ENCODE measurements at regions not wholly inside any gene's neighbourhood (a gene's known extent, or its start where the extent isn't known, plus 50 kb on each side); places are given as distances from the start of the nearest gene placed in this dataset.

- Mint-ChIP-seq H3K4me3 (no peak overlapping the region), H3K36me3 (ENCODE audit: low read depth) (no peaks in the 10 kb centered on the region), H3K9me3 (peaks cover 4% of the 10 kb centered on the region), H3K27ac (no peak overlapping the region), H3K4me1 (no peaks in the 10 kb centered on the region), H3K27me3 (no peaks in the 10 kb centered on the region)
- intact Hi-C loops (cut with micrococcal nuclease), result no loop called here
- no peak for DNase-seq
Observed at GRCh38 chr2:51409920-51410319, 378.0 kb upstream of the NRXN1 start.

GRCh38 chr2:51404226-51404625, 372.3 kb upstream of the NRXN1 start:
- Mint-ChIP-seq H3K9me3 (no peaks in the 10 kb centered on the region), H3K36me3 (ENCODE audit: low read depth) (no peaks in the 10 kb centered on the region), H3K4me3 (no peak overlapping the region), H3K27me3 (no peaks in the 10 kb centered on the region), H3K4me1 (no peaks in the 10 kb centered on the region), H3K27ac (no peak overlapping the region)
- intact Hi-C loops (cut with micrococcal nuclease), result no loop called here
- no peak for DNase-seq

GRCh38 chr2:51401546-51401945, 369.6 kb upstream of the NRXN1 start:
- H3K4me1 Mint-ChIP-seq, result no peaks in the 10 kb centered on the region
- H3K4me3 Mint-ChIP-seq, result no peak overlapping the region

GRCh38 chr2:51387235-51387634, 355.3 kb upstream of the NRXN1 start:
- intact Hi-C loops (cut with micrococcal nuclease), result no loop called here
- H3K4me1 Mint-ChIP-seq, result no peaks in the 10 kb centered on the region
- H3K27ac Mint-ChIP-seq, result no peak overlapping the region
- peaks cover 8% of the 10 kb centered on the region for H3K9me3 Mint-ChIP-seq
- H3K36me3 Mint-ChIP-seq (ENCODE audit: low read depth), result no peaks in the 10 kb centered on the region
- no peaks in the 10 kb centered on the region for H3K27me3 Mint-ChIP-seq
- DNase-seq, result no peak
- no peak overlapping the region for H3K4me3 Mint-ChIP-seq

More at GRCh38 chr2:51401546-51401945, 369.6 kb upstream of the NRXN1 start:
- no peak overlapping the region for H3K27ac Mint-ChIP-seq
- no peak for DNase-seq
- H3K36me3 Mint-ChIP-seq (ENCODE audit: low read depth), result no peaks in the 10 kb centered on the region
- H3K9me3 Mint-ChIP-seq, result no peaks in the 10 kb centered on the region
- intact Hi-C loops (cut with micrococcal nuclease), result no loop called here
- H3K27me3 Mint-ChIP-seq, result no peaks in the 10 kb centered on the region

- Mint-ChIP-seq H3K27me3 (no peaks in the 10 kb centered on the region), H3K4me3 (no peak overlapping the region), H3K27ac (no peak overlapping the region), H3K36me3 (ENCODE audit: low read depth) (no peaks in the 10 kb centered on the region), H3K9me3 (no peaks in the 10 kb centered on the region), H3K4me1 (no peaks in the 10 kb centered on the region)
- no peak for DNase-seq
- intact Hi-C loops (cut with micrococcal nuclease), result no loop called here
Observed at GRCh38 chr2:51379997-51380396, 348.1 kb upstream of the NRXN1 start.

GRCh38 chr2:51368250-51368649, 336.3 kb upstream of the NRXN1 start:
- Mint-ChIP-seq H3K4me3 (no peak overlapping the region), H3K4me1 (no peaks in the 10 kb centered on the region), H3K27ac (no peak overlapping the region), H3K9me3 (peaks cover under 1% of the 10 kb centered on the region), H3K27me3 (no peaks in the 10 kb centered on the region), H3K36me3 (ENCODE audit: low read depth) (no peaks in the 10 kb centered on the region)
- intact Hi-C loops (cut with micrococcal nuclease), result no loop called here
- no peak for DNase-seq

- no peak for DNase-seq
- Mint-ChIP-seq H3K27ac (no peak overlapping the region), H3K4me3 (no peak overlapping the region), H3K36me3 (ENCODE audit: low read depth) (no peaks in the 10 kb centered on the region), H3K27me3 (no peaks in the 10 kb centered on the region), H3K9me3 (no peaks in the 10 kb centered on the region), H3K4me1 (no peaks in the 10 kb centered on the region)
- intact Hi-C loops (cut with micrococcal nuclease), result no loop called here
Observed at GRCh38 chr2:51350100-51350499, 318.2 kb upstream of the NRXN1 start.

- Mint-ChIP-seq H3K9me3 (no peaks in the 10 kb centered on the region), H3K36me3 (ENCODE audit: low read depth) (no peaks in the 10 kb centered on the region), H3K27me3 (no peaks in the 10 kb centered on the region), H3K4me3 (no peak overlapping the region), H3K4me1 (no peaks in the 10 kb centered on the region), H3K27ac (no peak overlapping the region)
- intact Hi-C loops (cut with micrococcal nuclease), result no loop called here
- DNase-seq, result no peak
Observed at GRCh38 chr2:51344886-51345285, 313.0 kb upstream of the NRXN1 start.

GRCh38 chr2:51335087-51336058, 303.4 kb upstream of the NRXN1 start:
- no peak for DNase-seq
- intact Hi-C loops (cut with micrococcal nuclease), result no loop called here
- H3K4me3 Mint-ChIP-seq, result no peak overlapping the region
- no peaks in the 10 kb centered on the region for H3K9me3 Mint-ChIP-seq
- H3K4me1 Mint-ChIP-seq, result no peaks in the 10 kb centered on the region
- H3K36me3 Mint-ChIP-seq (ENCODE audit: low read depth), result no peaks in the 10 kb centered on the region
- H3K27ac Mint-ChIP-seq, result no peak overlapping the region
- H3K27me3 Mint-ChIP-seq, result no peaks in the 10 kb centered on the region

GRCh38 chr2:51329512-51329911, 297.6 kb upstream of the NRXN1 start:
- no peak overlapping the region for H3K27ac Mint-ChIP-seq
- peaks cover 3% of the 10 kb centered on the region for H3K9me3 Mint-ChIP-seq
- no peaks in the 10 kb centered on the region for H3K4me1 Mint-ChIP-seq
- no peak overlapping the region for H3K4me3 Mint-ChIP-seq
- no peaks in the 10 kb centered on the region for H3K36me3 Mint-ChIP-seq (ENCODE audit: low read depth)
- intact Hi-C loops (cut with micrococcal nuclease), result no loop called here
- H3K27me3 Mint-ChIP-seq, result no peaks in the 10 kb centered on the region
- no peak for DNase-seq

GRCh38 chr2:51324051-51324450, 292.1 kb upstream of the NRXN1 start:
- H3K36me3 Mint-ChIP-seq (ENCODE audit: low read depth), result no peaks in the 10 kb centered on the region
- no peak overlapping the region for H3K4me3 Mint-ChIP-seq
- intact Hi-C loops (cut with micrococcal nuclease), result no loop called here
- no peak overlapping the region for H3K27ac Mint-ChIP-seq
- H3K27me3 Mint-ChIP-seq, result no peaks in the 10 kb centered on the region
- peaks cover 7% of the 10 kb centered on the region for H3K9me3 Mint-ChIP-seq
- DNase-seq, result no peak
- no peaks in the 10 kb centered on the region for H3K4me1 Mint-ChIP-seq

- Mint-ChIP-seq H3K36me3 (ENCODE audit: low read depth) (no peaks in the 10 kb centered on the region), H3K9me3 (peaks cover 14% of the 10 kb centered on the region), H3K27me3 (no peaks in the 10 kb centered on the region), H3K4me1 (no peaks in the 10 kb centered on the region), H3K4me3 (no peak overlapping the region), H3K27ac (no peak overlapping the region)
- intact Hi-C loops (cut with micrococcal nuclease), result no loop called here
- no peak for DNase-seq
Observed at GRCh38 chr2:51322613-51323012, 290.7 kb upstream of the NRXN1 start.

GRCh38 chr2:51304311-51304710, 272.4 kb upstream of the NRXN1 start:
- peaks cover 9% of the 10 kb centered on the region for H3K9me3 Mint-ChIP-seq
- H3K27me3 Mint-ChIP-seq, result no peaks in the 10 kb centered on the region
- no peak overlapping the region for H3K27ac Mint-ChIP-seq

GRCh38 chr2:51301381-51301780, 269.4 kb upstream of the NRXN1 start:
- Mint-ChIP-seq H3K4me3 (no peak overlapping the region), H3K9me3 (peaks cover 11% of the 10 kb centered on the region), H3K4me1 (no peaks in the 10 kb centered on the region), H3K27me3 (no peaks in the 10 kb centered on the region), H3K27ac (no peak overlapping the region), H3K36me3 (ENCODE audit: low read depth) (no peaks in the 10 kb centered on the region)
- DNase-seq, result no peak
- intact Hi-C loops (cut with micrococcal nuclease), result no loop called here

More at GRCh38 chr2:51304311-51304710, 272.4 kb upstream of the NRXN1 start:
- H3K4me3 Mint-ChIP-seq, result no peak overlapping the region
- no peaks in the 10 kb centered on the region for H3K36me3 Mint-ChIP-seq (ENCODE audit: low read depth)
- no peak for DNase-seq
- no peaks in the 10 kb centered on the region for H3K4me1 Mint-ChIP-seq
- intact Hi-C loops (cut with micrococcal nuclease), result no loop called here

- intact Hi-C loops (cut with micrococcal nuclease), result no loop called here
Observed at GRCh38 chr2:51299370-51299769, 267.4 kb upstream of the NRXN1 start.

More at GRCh38 chr2:51299370-51299769, 267.4 kb upstream of the NRXN1 start:
- no peak overlapping the region for H3K27ac Mint-ChIP-seq
- H3K27me3 Mint-ChIP-seq, result no peaks in the 10 kb centered on the region
- H3K36me3 Mint-ChIP-seq (ENCODE audit: low read depth), result no peaks in the 10 kb centered on the region
- no peaks in the 10 kb centered on the region for H3K4me1 Mint-ChIP-seq
- H3K4me3 Mint-ChIP-seq, result no peak overlapping the region
- no peak for DNase-seq
- peaks cover 7% of the 10 kb centered on the region for H3K9me3 Mint-ChIP-seq
